H9 (cell line): ENCODE measurements at regions not wholly inside any gene's neighbourhood (a gene's known extent, or its start where the extent isn't known, plus 50 kb on each side); places are given as distances from the start of the nearest gene placed in this dataset.

Experiments
- DNase-seq: peaks from one replicate; pipeline ENCODE4 v3.0.0-alpha.2; 2017
- H2AFZ ChIP-seq: one replicate; pipeline ENCODE4 v1.6.1; 2013; ENCODE audit warnings: mild to moderate bottlenecking, low read length, control low read depth, moderate library complexity
- H2AK5ac ChIP-seq: 2 replicates; pipeline ENCODE4 v1.6.1; 2013; ENCODE audit warnings: low read length, control low read depth, mixed read lengths; ENCODE audit not compliant: insufficient read length
- H2BK120ac ChIP-seq: one replicate; pipeline ENCODE4 v1.6.1; 2013; ENCODE audit warnings: low read depth, mild to moderate bottlenecking, low read length, control low read depth, inconsistent platforms; ENCODE audit not compliant: poor library complexity, severe bottlenecking
- H2BK12ac ChIP-seq: 2 replicates; pipeline ENCODE4 v1.6.1; 2013; ENCODE audit warnings: low read length, control low read depth, mixed read lengths, low read depth; ENCODE audit not compliant: insufficient read length
- H2BK15ac ChIP-seq: 2 replicates; pipeline ENCODE4 v1.6.1; 2013; ENCODE audit warnings: low read depth, low read length, control low read depth
- H2BK20ac ChIP-seq: one replicate; pipeline ENCODE4 v1.6.1; 2013; ENCODE audit warnings: low read depth, mild to moderate bottlenecking, low read length, control low read depth, inconsistent platforms; ENCODE audit not compliant: poor library complexity, severe bottlenecking
- H2BK5ac ChIP-seq: 2 replicates; pipeline ENCODE4 v1.6.1; 2013; ENCODE audit warnings: low read length, control low read depth, mixed read lengths; ENCODE audit not compliant: insufficient read length
- H3K14ac ChIP-seq: 2 replicates; pipeline ENCODE4 v1.6.1; 2013; ENCODE audit warnings: low read length, control low read depth; ENCODE audit not compliant: insufficient read depth
- H3K18ac ChIP-seq: 2 replicates; pipeline ENCODE4 v1.6.1; 2013; ENCODE audit warnings: low read depth, mild to moderate bottlenecking, mixed read lengths, low read length, control low read depth; ENCODE audit not compliant: insufficient read length
- H3K23ac ChIP-seq: 2 replicates; pipeline ENCODE4 v1.6.1; 2013; ENCODE audit warnings: low read length, control low read depth, mixed read lengths, low read depth; ENCODE audit not compliant: insufficient read length
- H3K23me2 ChIP-seq: 2 replicates; pipeline ENCODE4 v1.6.1; 2013; ENCODE audit warnings: low read depth, mild to moderate bottlenecking, mixed read lengths, low read length, control low read depth; ENCODE audit not compliant: insufficient read length, poor library complexity, severe bottlenecking
- H3K27ac ChIP-seq: 2 replicates; pipeline ENCODE4 v1.5.1; 2013; ENCODE audit warnings: low read length, control low read depth, mixed read lengths, low read depth; ENCODE audit not compliant: insufficient read length
- H3K27me3 ChIP-seq: 2 replicates; pipeline ENCODE4 v1.6.1; 2013; ENCODE audit warnings: low read length, control low read depth, inconsistent platforms; ENCODE audit not compliant: insufficient read depth
- H3K4ac ChIP-seq: 2 replicates; pipeline ENCODE4 v1.6.1; 2013; ENCODE audit warnings: low read depth, mild to moderate bottlenecking, control low read depth, inconsistent platforms, low read length, moderate library complexity
- H3K4me1 ChIP-seq: 2 replicates; pipeline ENCODE4 v1.6.1; 2013; ENCODE audit warnings: low read length, control low read depth, inconsistent platforms; ENCODE audit not compliant: insufficient read depth
- H3K4me2 ChIP-seq: 2 replicates; pipeline ENCODE4 v1.6.1; 2013; ENCODE audit warnings: low read length, control low read depth, mixed read lengths; ENCODE audit not compliant: insufficient read length, insufficient read depth
- H3K56ac ChIP-seq: 2 replicates; pipeline ENCODE4 v1.6.1; 2013; ENCODE audit warnings: low read depth, mild to moderate bottlenecking, mixed read lengths, low read length, control low read depth; ENCODE audit not compliant: insufficient read length
- H3K79me1 ChIP-seq: 2 replicates; pipeline ENCODE4 v1.6.1; 2013; ENCODE audit warnings: low read depth, mild to moderate bottlenecking, moderate library complexity, low read length, control low read depth, inconsistent platforms; ENCODE audit not compliant: insufficient read depth, poor library complexity, severe bottlenecking
- H3K79me2 ChIP-seq: 2 replicates; pipeline ENCODE4 v1.6.1; 2013; ENCODE audit warnings: low read length, control low read depth, inconsistent platforms; ENCODE audit not compliant: insufficient read depth
- H3K9ac ChIP-seq: 2 replicates; pipeline ENCODE4 v1.6.1; 2013; ENCODE audit warnings: low read length, control low read depth, mixed read lengths; ENCODE audit not compliant: insufficient read length; ENCODE audit errors: extremely low read depth
- H3K9me3 ChIP-seq: one replicate; pipeline ENCODE4 v1.6.1; 2013; ENCODE audit warnings: low read depth, low read length, inconsistent platforms; ENCODE audit not compliant: control insufficient read depth
- H3T11ph ChIP-seq: one replicate; pipeline ENCODE4 v1.6.1; 2013; ENCODE audit warnings: mild to moderate bottlenecking, low read length, control low read depth, inconsistent platforms
- H4K20me1 ChIP-seq: one replicate; pipeline ENCODE4 v1.6.1; 2013; ENCODE audit not compliant: control insufficient read depth, insufficient read length, insufficient read depth
- H4K5ac ChIP-seq: 2 replicates; pipeline ENCODE4 v1.6.1; 2013; ENCODE audit warnings: low read depth, mild to moderate bottlenecking, mixed read lengths, low read length, control low read depth; ENCODE audit not compliant: insufficient read length
- H4K8ac ChIP-seq: replicated peaks from 2 replicates; pipeline ENCODE4 v1.6.1; 2013; ENCODE audit warnings: low read length, control low read depth, mixed read lengths, low read depth; ENCODE audit not compliant: insufficient read length
- H4K91ac ChIP-seq: 2 replicates; pipeline ENCODE4 v1.6.1; 2013; ENCODE audit warnings: low read depth, mild to moderate bottlenecking, moderate library complexity, mixed read lengths, low read length, control low read depth; ENCODE audit not compliant: insufficient read length
- H3K27ac Mint-ChIP-seq, 3 experiments: 2 replicates in 2 of 3; 3 replicates in 1 of 3; pipeline ENCODE4 v1.8.0; 2020 to 2021; ENCODE audit warnings: mixed read lengths in 3 of 3, mild to moderate bottlenecking in 1 of 3, moderate library complexity in 1 of 3
- H3K27me3 Mint-ChIP-seq: 2 replicates; pipeline ENCODE4 v1.8.0; 2021; ENCODE audit warnings: low read depth, mild to moderate bottlenecking, moderate library complexity, mixed read lengths
- H3K36me3 Mint-ChIP-seq, 3 experiments: 2 replicates in 2 of 3; 3 replicates in 1 of 3; pipeline ENCODE4 v1.8.0; 2020 to 2021; ENCODE audit warnings: low read depth in 3 of 3, mixed read lengths in 3 of 3; ENCODE audit not compliant: insufficient read depth in 1 of 3
- H3K4me1 Mint-ChIP-seq, 2 experiments: 2 replicates each; pipeline ENCODE4 v1.8.0; 2020; ENCODE audit warnings: mixed read lengths in 2 of 2
- H3K4me3 Mint-ChIP-seq, 2 experiments: 2 replicates in 1 of 2; 3 replicates in 1 of 2; pipeline ENCODE4 v1.8.0; 2020 to 2021; ENCODE audit warnings: mild to moderate bottlenecking in 2 of 2, mixed read lengths in 2 of 2, moderate library complexity in 1 of 2
- H3K9me3 Mint-ChIP-seq, 2 experiments: 2 replicates in 1 of 2; 3 replicates in 1 of 2; pipeline ENCODE4 v1.8.0; 2020; ENCODE audit warnings: mild to moderate bottlenecking in 2 of 2, mixed read lengths in 2 of 2, moderate library complexity in 1 of 2
- WGBS: extraction: QIAGEN DNeasy Blood & Tissue Kit; methylation state at CpG from one replicate; pipeline ENCODE4 v1.1.7; 2013; ENCODE audit warnings: missing lambda C conversion rate, low lambda C conversion rate, mixed read lengths; ENCODE audit not compliant: insufficient read length; ENCODE audit errors: extremely low coverage; 5-methylcytosine and 5-hydroxymethylcytosine counted together
- TF ChIP-seq, protein P1 (sequence below): fragments of 200-600 bp; sonication (generic); conservative IDR thresholded peaks from 3 replicates; pipeline ENCODE4 v1.8.0; 2021; ENCODE audit warnings: antibody characterized with exemption, mild to moderate bottlenecking

DNA sequence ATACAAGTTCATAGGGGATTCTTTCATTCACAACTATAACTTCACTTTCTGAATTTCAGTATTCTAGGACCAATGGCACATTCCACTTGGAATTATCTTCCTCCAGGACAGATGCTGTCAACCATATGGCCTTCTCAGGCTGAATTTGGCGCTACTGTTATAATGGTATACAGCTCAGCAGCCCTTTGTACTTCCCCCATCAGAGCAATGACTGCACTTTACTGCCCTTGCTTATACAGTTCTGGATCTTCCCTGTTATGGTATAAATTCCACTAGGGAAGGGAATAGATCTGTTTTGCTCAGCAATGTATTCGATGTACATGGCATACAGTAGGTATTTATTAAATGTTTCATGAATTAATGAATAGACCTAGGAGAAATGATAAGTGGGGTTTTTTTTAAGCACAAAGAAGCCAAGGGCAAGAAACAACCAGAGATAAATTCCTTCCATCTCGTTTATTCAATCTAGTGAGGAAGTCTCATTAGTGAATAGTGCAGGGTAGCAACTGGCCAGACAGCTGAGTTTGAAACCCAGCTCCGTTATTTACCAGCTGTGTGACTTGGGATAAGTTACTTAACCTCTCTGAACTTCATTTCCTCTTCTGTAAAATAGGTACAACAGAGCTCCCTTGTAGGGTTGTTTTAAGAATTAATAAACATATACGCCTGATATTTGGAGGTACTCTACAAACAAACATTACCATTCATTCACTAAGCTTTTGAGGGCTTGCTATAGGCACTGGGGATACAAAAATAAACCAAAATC, 97.1 kb upstream of the PRDM1 start:
- Histone ChIP-seq H2BK12ac (no peak overlapping the region), H3K14ac (no peak overlapping the region), H4K91ac (no peak overlapping the region), H3K9me3 (no peaks in the 10 kb centered on the region), H4K20me1 (no peaks in the 10 kb centered on the region), H3K79me1 (no peaks in the 10 kb centered on the region), H3K18ac (no peak overlapping the region), H4K5ac (no peak overlapping the region), H2BK120ac (no peak overlapping the region), H2AK5ac (no peak overlapping the region), H3T11ph (no peak overlapping the region), H3K9ac (no peak overlapping the region), H3K4ac (no peak overlapping the region), H3K56ac (no peak overlapping the region), H3K23me2 (peaks cover 27% of the 10 kb centered on the region), H2BK5ac (no peak overlapping the region), H3K4me1 (peaks cover 9% of the 10 kb centered on the region), H2BK20ac (no peak overlapping the region), H3K23ac (no peak overlapping the region), H4K8ac (no peak overlapping the region), H3K27ac (no peak overlapping the region), H2BK15ac (no peak overlapping the region), H3K79me2 (no peaks in the 10 kb centered on the region), H2AFZ (no peak overlapping the region), H3K27me3 (peaks cover 68% of the 10 kb centered on the region), H3K4me2 (no peak overlapping the region)
- no CpG with 5 or more reads among the region's 5 CpGs for WGBS
- Mint-ChIP-seq H3K9me3 (peaks cover 0 to 4% of the 10 kb centered on the region in 2 experiments; a peak in 1 of 5 replicates), H3K4me3 (no peak overlapping the region), H3K4me1 (peaks cover 31 to 39% of the 10 kb centered on the region in 2 experiments), H3K27ac (no peak overlapping the region), H3K27me3 (peaks cover 98% of the 10 kb centered on the region), H3K36me3 (no peaks in the 10 kb centered on the region)
- no peak for DNase-seq
- TF ChIP-seq, protein P1, sequence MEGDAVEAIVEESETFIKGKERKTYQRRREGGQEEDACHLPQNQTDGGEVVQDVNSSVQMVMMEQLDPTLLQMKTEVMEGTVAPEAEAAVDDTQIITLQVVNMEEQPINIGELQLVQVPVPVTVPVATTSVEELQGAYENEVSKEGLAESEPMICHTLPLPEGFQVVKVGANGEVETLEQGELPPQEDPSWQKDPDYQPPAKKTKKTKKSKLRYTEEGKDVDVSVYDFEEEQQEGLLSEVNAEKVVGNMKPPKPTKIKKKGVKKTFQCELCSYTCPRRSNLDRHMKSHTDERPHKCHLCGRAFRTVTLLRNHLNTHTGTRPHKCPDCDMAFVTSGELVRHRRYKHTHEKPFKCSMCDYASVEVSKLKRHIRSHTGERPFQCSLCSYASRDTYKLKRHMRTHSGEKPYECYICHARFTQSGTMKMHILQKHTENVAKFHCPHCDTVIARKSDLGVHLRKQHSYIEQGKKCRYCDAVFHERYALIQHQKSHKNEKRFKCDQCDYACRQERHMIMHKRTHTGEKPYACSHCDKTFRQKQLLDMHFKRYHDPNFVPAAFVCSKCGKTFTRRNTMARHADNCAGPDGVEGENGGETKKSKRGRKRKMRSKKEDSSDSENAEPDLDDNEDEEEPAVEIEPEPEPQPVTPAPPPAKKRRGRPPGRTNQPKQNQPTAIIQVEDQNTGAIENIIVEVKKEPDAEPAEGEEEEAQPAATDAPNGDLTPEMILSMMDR = no peak
